ENCODE measurements at regions not wholly inside any gene's neighbourhood (a gene's known extent, or its start where the extent isn't known, plus 50 kb on each side); places are given as distances from the start of the nearest gene placed in this dataset.

- TF ChIP-seq CTCF (IDR thresholded peaks at IDR 0.05; ENCODE audit: insufficient read depth, low read length) (no peak), REST (IDR thresholded peaks at IDR 0.05; ENCODE audit: insufficient replicate concordance, low read depth) (no peak), POLR2AphosphoS5 (IDR thresholded peaks at IDR 0.05; ENCODE audit: low read depth) (no peak), GABPA (IDR thresholded peaks at IDR 0.05; ENCODE audit: low read depth) (no peak), SPI1 (IDR thresholded peaks at IDR 0.05; ENCODE audit: borderline replicate concordance, low read depth) (no peak)
Measured at GRCh38 chr18:57286949-57287348, 65.4 kb upstream of the ST8SIA3 start.

Data from HL-60 (cell line).